ENCODE measurements at regions not wholly inside any gene's neighbourhood (a gene's known extent, or its start where the extent isn't known, plus 50 kb on each side); places are given as distances from the start of the nearest gene placed in this dataset.

DNA sequence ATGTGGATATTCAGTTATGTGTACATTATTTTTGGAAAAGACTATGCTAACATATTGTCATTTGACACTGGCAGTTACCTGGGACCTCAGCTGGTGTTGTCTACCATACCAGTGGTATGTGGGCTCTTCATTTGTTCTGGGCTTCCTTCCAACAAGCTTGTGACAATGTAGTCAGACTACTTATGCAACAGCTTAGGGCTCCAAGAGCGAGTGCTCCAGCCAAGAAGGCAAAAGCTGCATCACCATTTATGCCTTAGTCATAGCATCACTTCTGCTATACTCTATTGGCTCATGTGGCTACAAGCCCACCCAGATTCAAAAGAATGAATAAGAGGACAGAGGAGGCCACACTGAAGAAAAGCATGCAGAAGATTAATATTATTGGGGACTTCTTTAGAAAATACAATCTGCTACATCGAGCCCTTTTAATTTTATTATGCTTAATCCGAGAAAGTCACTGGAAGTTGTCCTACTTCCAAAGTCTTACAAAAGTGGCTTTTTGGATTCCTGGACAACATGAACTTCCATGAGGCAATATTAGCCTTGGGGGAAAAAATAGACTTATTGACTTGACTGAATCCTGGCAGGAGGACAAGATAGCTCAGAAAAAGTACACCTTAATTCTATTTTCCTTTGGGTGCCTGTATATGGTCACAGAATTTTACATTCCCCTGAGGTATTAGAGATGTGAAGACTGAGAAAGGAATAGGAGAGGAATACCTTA, 529.4 kb upstream of the HTR2A start:
- Histone ChIP-seq H3K9me3 (ENCODE audit: insufficient read depth, low read depth, low read length) (no peaks in the 10 kb centered on the region), H3K36me3 (ENCODE audit: insufficient read depth, low read length) (no peaks in the 10 kb centered on the region), H3K27me3 (ENCODE audit: insufficient read depth, low read length) (no peaks in the 10 kb centered on the region), H3K4me1 (ENCODE audit: insufficient read depth, low read length) (no peaks in the 10 kb centered on the region), H3K27ac (ENCODE audit: low read depth, low read length) (no peak overlapping the region), H3K4me3 (ENCODE audit: low read length) (no peak overlapping the region), H3K9ac (ENCODE audit: low read depth, low read length) (no peak overlapping the region)
- 98% methylated on average over 3 of the region's 3 CpGs for WGBS

- Histone ChIP-seq H3K9ac (ENCODE audit: low read depth, low read length) (no peak overlapping the region), H3K4me3 (ENCODE audit: low read length) (no peak overlapping the region), H3K9me3 (ENCODE audit: insufficient read depth, low read depth, low read length) (no peaks in the 10 kb centered on the region), H3K27me3 (ENCODE audit: insufficient read depth, low read length) (no peaks in the 10 kb centered on the region), H3K36me3 (ENCODE audit: insufficient read depth, low read length) (no peaks in the 10 kb centered on the region), H3K27ac (ENCODE audit: low read depth, low read length) (no peak overlapping the region), H3K4me1 (ENCODE audit: insufficient read depth, low read length) (no peaks in the 10 kb centered on the region)
- WGBS, result no CpG with 5 or more reads among the region's 1 CpG
Observed at GRCh38 chr13:47421525-47421924, 524.7 kb upstream of the HTR2A start.

- no peaks in the 10 kb centered on the region for H3K27me3 ChIP-seq (ENCODE audit: insufficient read depth, low read length)
- no peaks in the 10 kb centered on the region for H3K36me3 ChIP-seq (ENCODE audit: insufficient read depth, low read length)
- H3K4me1 ChIP-seq (ENCODE audit: insufficient read depth, low read length), result no peaks in the 10 kb centered on the region
- no peaks in the 10 kb centered on the region for H3K9me3 ChIP-seq (ENCODE audit: insufficient read depth, low read depth, low read length)
- no peak overlapping the region for H3K9ac ChIP-seq (ENCODE audit: low read depth, low read length)
- WGBS, result 93% methylated on average over 1 of the region's 1 CpG
- H3K4me3 ChIP-seq (ENCODE audit: low read length), result no peak overlapping the region
- H3K27ac ChIP-seq (ENCODE audit: low read depth, low read length), result no peak overlapping the region
Observed at GRCh38 chr13:47420568-47420967, 523.7 kb upstream of the HTR2A start.

DNA sequence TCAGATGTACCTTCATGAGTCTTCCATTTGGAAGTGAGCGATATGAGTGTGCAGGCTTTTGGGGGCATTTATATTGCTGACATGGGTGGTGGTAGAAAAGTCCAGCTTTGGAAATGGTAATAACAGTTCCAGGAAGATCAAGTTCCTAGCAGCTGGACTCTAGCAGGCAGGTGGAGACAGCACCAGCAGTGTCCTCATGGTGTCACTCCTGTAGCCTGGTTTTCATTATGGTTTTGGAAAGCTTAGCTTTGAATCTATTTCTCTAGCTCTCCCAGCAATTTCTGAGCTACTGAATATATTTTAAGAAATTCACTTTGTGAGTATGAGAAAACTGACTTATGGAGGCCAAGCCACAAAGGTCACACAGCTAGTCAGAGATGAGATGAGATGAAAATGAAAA, 523.2 kb upstream of the HTR2A start:
- 100% methylated on average over 1 of the region's 1 CpG for WGBS
- no peaks in the 10 kb centered on the region for H3K36me3 ChIP-seq (ENCODE audit: insufficient read depth, low read length)
- no peaks in the 10 kb centered on the region for H3K4me1 ChIP-seq (ENCODE audit: insufficient read depth, low read length)
- H3K27me3 ChIP-seq (ENCODE audit: insufficient read depth, low read length), result no peaks in the 10 kb centered on the region
- no peak overlapping the region for H3K9ac ChIP-seq (ENCODE audit: low read depth, low read length)
- H3K4me3 ChIP-seq (ENCODE audit: low read length), result no peak overlapping the region
- no peak overlapping the region for H3K27ac ChIP-seq (ENCODE audit: low read depth, low read length)
- no peaks in the 10 kb centered on the region for H3K9me3 ChIP-seq (ENCODE audit: insufficient read depth, low read depth, low read length)

DNA sequence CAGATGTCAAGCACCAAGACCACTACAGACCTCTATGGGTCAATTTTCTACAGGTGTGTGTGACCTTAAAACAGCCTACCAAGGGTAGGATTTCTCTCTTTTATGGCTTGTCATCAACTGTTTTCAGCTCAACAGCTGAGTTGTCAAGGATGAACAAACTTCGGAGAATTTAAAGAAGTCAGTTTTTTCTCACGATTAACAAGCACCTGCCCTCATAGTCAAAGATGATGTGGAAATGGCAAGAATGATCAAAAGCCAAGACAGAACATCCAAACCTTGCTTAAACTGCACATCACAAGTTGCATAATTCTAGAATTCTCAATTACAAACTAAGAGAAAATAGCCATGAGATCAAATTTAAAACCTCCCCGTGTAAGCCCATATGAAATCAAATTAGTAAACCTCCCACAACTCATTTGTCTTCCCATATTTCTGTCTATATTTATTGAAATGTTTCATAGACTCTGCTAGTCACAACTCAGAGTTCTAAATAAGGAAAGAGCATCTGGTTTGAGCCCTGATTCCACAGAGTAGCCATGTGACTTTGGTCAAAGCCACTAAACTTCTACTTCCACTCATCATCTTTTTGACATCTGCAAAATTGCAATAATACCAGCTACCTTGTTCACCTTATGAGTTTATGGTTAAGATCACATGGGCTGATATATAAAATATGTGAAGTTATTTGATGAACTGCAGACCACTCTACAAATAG, 521.5 kb upstream of the HTR2A start:
- Histone ChIP-seq H3K27ac (ENCODE audit: low read depth, low read length) (no peak overlapping the region), H3K4me1 (ENCODE audit: insufficient read depth, low read length) (no peaks in the 10 kb centered on the region), H3K9ac (ENCODE audit: low read depth, low read length) (no peak overlapping the region), H3K4me3 (ENCODE audit: low read length) (no peak overlapping the region), H3K27me3 (ENCODE audit: insufficient read depth, low read length) (no peaks in the 10 kb centered on the region), H3K9me3 (ENCODE audit: insufficient read depth, low read depth, low read length) (no peaks in the 10 kb centered on the region), H3K36me3 (ENCODE audit: insufficient read depth, low read length) (no peaks in the 10 kb centered on the region)
- WGBS, result 94% methylated on average over 3 of the region's 3 CpGs

DNA sequence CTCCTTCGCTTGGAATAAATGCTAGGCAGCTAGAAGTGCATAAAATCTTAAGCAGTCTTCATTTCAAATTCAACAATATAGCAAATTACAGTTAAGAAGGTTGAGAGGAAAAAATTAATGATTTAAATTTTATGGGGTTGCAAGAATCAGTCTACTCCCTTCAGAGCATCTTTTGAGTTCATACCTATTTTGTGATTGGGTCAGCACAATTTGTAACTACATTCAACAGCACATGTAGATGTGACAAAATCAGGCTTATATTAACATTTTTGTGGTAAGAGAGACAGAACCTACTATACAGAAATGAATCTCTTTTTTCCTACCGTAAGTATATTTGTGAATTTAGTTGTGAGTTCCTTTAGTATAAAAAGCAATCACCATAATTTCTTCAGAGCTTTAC, 520.6 kb upstream of the HTR2A start:
- Histone ChIP-seq H3K4me3 (ENCODE audit: low read length) (no peak overlapping the region), H3K27me3 (ENCODE audit: insufficient read depth, low read length) (no peaks in the 10 kb centered on the region), H3K27ac (ENCODE audit: low read depth, low read length) (no peak overlapping the region), H3K36me3 (ENCODE audit: insufficient read depth, low read length) (no peaks in the 10 kb centered on the region), H3K9ac (ENCODE audit: low read depth, low read length) (no peak overlapping the region), H3K4me1 (ENCODE audit: insufficient read depth, low read length) (no peaks in the 10 kb centered on the region), H3K9me3 (ENCODE audit: insufficient read depth, low read depth, low read length) (no peaks in the 10 kb centered on the region)
- whole genome bisulfite sequencing, result 100% methylated on average over 1 of the region's 2 CpGs

DNA sequence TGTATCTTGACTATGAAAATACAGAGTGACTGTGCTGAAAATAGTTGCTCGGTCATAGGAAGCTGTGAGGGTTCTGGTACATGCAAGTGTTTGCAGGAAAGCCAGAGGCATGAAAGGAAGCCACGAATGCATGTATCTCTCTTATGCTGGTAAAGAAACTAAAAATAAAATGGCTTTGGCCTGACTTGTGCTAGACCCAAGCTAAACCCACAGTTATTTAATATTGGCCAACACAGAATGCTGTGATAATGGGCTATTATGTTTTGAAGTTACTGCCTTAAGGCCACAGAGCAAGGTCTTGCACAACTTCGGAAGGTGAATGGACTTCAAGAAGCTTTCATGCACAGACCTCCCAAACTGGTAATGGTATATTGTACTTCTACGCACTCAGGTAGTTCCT, 518.2 kb upstream of the HTR2A start:
- Histone ChIP-seq H3K27ac (ENCODE audit: low read depth, low read length) (no peak overlapping the region), H3K4me1 (ENCODE audit: insufficient read depth, low read length) (no peaks in the 10 kb centered on the region), H3K36me3 (ENCODE audit: insufficient read depth, low read length) (no peaks in the 10 kb centered on the region), H3K4me3 (ENCODE audit: low read length) (no peak overlapping the region), H3K9me3 (ENCODE audit: insufficient read depth, low read depth, low read length) (no peaks in the 10 kb centered on the region), H3K9ac (ENCODE audit: low read depth, low read length) (no peak overlapping the region), H3K27me3 (ENCODE audit: insufficient read depth, low read length) (no peaks in the 10 kb centered on the region)
- WGBS, result 96% methylated on average over 4 of the region's 4 CpGs

- H3K9ac ChIP-seq (ENCODE audit: low read depth, low read length), result no peak overlapping the region
- no peak overlapping the region for H3K4me3 ChIP-seq (ENCODE audit: low read length)
- H3K27ac ChIP-seq (ENCODE audit: low read depth, low read length), result no peak overlapping the region
- no peaks in the 10 kb centered on the region for H3K4me1 ChIP-seq (ENCODE audit: insufficient read depth, low read length)
- H3K27me3 ChIP-seq (ENCODE audit: insufficient read depth, low read length), result no peaks in the 10 kb centered on the region
- WGBS, result 92% methylated on average over 1 of the region's 1 CpG
- H3K9me3 ChIP-seq (ENCODE audit: insufficient read depth, low read depth, low read length), result no peaks in the 10 kb centered on the region
- no peaks in the 10 kb centered on the region for H3K36me3 ChIP-seq (ENCODE audit: insufficient read depth, low read length)
Observed at GRCh38 chr13:47413526-47413925, 516.7 kb upstream of the HTR2A start.

GRCh38 chr13:47413112-47413511, 516.3 kb upstream of the HTR2A start:
- H3K4me1 ChIP-seq (ENCODE audit: insufficient read depth, low read length), result no peaks in the 10 kb centered on the region
- H3K27ac ChIP-seq (ENCODE audit: low read depth, low read length), result no peak overlapping the region
- H3K9me3 ChIP-seq (ENCODE audit: insufficient read depth, low read depth, low read length), result no peaks in the 10 kb centered on the region
- H3K9ac ChIP-seq (ENCODE audit: low read depth, low read length), result no peak overlapping the region
- no peaks in the 10 kb centered on the region for H3K36me3 ChIP-seq (ENCODE audit: insufficient read depth, low read length)
- 96% methylated on average over 3 of the region's 3 CpGs for WGBS
- H3K4me3 ChIP-seq (ENCODE audit: low read length), result no peak overlapping the region
- no peaks in the 10 kb centered on the region for H3K27me3 ChIP-seq (ENCODE audit: insufficient read depth, low read length)

DNA sequence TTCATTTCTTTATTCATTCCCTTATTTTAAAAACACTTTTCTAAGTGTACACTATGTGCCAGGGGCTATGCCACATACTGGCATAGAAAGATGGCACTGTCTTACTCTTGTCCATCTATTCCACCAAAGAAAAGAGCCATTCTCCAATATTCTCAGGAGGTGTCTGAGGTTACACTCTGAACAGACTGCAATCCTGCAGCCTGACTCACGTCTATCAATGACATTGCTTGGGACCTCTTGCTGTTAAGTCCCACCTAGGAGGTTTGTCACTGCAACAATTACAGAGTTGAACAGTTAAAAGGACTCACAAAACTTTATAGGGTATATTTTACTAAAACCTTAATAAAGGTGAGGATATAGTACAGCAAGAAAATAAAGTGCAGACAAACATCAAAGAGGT, 512.9 kb upstream of the HTR2A start:
- Histone ChIP-seq H3K4me1 (ENCODE audit: insufficient read depth, low read length) (no peaks in the 10 kb centered on the region), H3K4me3 (ENCODE audit: low read length) (no peak overlapping the region), H3K27ac (ENCODE audit: low read depth, low read length) (no peak overlapping the region), H3K36me3 (ENCODE audit: insufficient read depth, low read length) (no peaks in the 10 kb centered on the region), H3K27me3 (ENCODE audit: insufficient read depth, low read length) (no peaks in the 10 kb centered on the region), H3K9me3 (ENCODE audit: insufficient read depth, low read depth, low read length) (no peaks in the 10 kb centered on the region), H3K9ac (ENCODE audit: low read depth, low read length) (no peak overlapping the region)
- WGBS, result 76% methylated on average over 1 of the region's 1 CpG

- WGBS, result 95% methylated on average over 7 of the region's 7 CpGs
- no peak overlapping the region for H3K4me3 ChIP-seq (ENCODE audit: low read length)
- H3K9ac ChIP-seq (ENCODE audit: low read depth, low read length), result no peak overlapping the region
- H3K4me1 ChIP-seq (ENCODE audit: insufficient read depth, low read length), result no peaks in the 10 kb centered on the region
- no peaks in the 10 kb centered on the region for H3K27me3 ChIP-seq (ENCODE audit: insufficient read depth, low read length)
- H3K36me3 ChIP-seq (ENCODE audit: insufficient read depth, low read length), result no peaks in the 10 kb centered on the region
- H3K27ac ChIP-seq (ENCODE audit: low read depth, low read length), result no peak overlapping the region
- H3K9me3 ChIP-seq (ENCODE audit: insufficient read depth, low read depth, low read length), result no peaks in the 10 kb centered on the region
Observed at GRCh38 chr13:47408546-47409319, 511.9 kb upstream of the HTR2A start.
